ENCODE measurements at regions not wholly inside any gene's neighbourhood (a gene's known extent, or its start where the extent isn't known, plus 50 kb on each side); places are given as distances from the start of the nearest gene placed in this dataset.
"Not testable (repeated sequence)": the region's sequence is repeated elsewhere in the genome, so short reads cannot be mapped to it uniquely, and the experiment has no call there.

- no peak overlapping the region for H3K4me3 ChIP-seq (ENCODE audit: insufficient read depth, low read length)
- H3K36me3 ChIP-seq (ENCODE audit: insufficient read depth, low read length), result no peaks in the 10 kb centered on the region
- H3K27ac ChIP-seq (ENCODE audit: low read depth, low read length), result no peak overlapping the region
- H3K4me2 ChIP-seq (ENCODE audit: insufficient read depth, low read length), result no peak overlapping the region
- H3K79me2 ChIP-seq (ENCODE audit: insufficient read depth, low read length), result no peaks in the 10 kb centered on the region
- no peaks in the 10 kb centered on the region for H4K20me1 ChIP-seq (ENCODE audit: insufficient read depth, low read length)
- no peak for TF ChIP-seq CTCF (IDR thresholded peaks at IDR 0.05; ENCODE audit: extremely low read depth, low read depth, low read length)
- no peaks in the 10 kb centered on the region for H3K4me1 ChIP-seq (ENCODE audit: insufficient read depth, low read length)
- no peaks in the 10 kb centered on the region for H3K27me3 ChIP-seq (ENCODE audit: insufficient read depth, low read length)
- no peak overlapping the region for H2AFZ ChIP-seq (ENCODE audit: low read length)
- no peak for DNase-seq (ENCODE audit: insufficient read length, low spot score, missing footprints)
- H3K9me3 ChIP-seq (ENCODE audit: low read depth, low read length), result no peaks in the 10 kb centered on the region
Observed at GRCh38 chr16:60642956-60643355, 1393.3 kb downstream of the CDH8 start.

- Histone ChIP-seq H2AFZ (ENCODE audit: low read length) (no peak overlapping the region), H3K9me3 (ENCODE audit: low read depth, low read length) (no peaks in the 10 kb centered on the region), H3K36me3 (ENCODE audit: insufficient read depth, low read length) (no peaks in the 10 kb centered on the region), H3K79me2 (ENCODE audit: insufficient read depth, low read length) (no peaks in the 10 kb centered on the region), H3K4me3 (ENCODE audit: insufficient read depth, low read length) (no peak overlapping the region), H4K20me1 (ENCODE audit: insufficient read depth, low read length) (no peaks in the 10 kb centered on the region), H3K4me2 (ENCODE audit: insufficient read depth, low read length) (no peak overlapping the region), H3K27ac (ENCODE audit: low read depth, low read length) (no peak overlapping the region), H3K27me3 (ENCODE audit: insufficient read depth, low read length) (no peaks in the 10 kb centered on the region), H3K4me1 (ENCODE audit: insufficient read depth, low read length) (no peaks in the 10 kb centered on the region)
- no peak for DNase-seq (ENCODE audit: insufficient read length, low spot score, missing footprints)
- no peak for TF ChIP-seq CTCF (IDR thresholded peaks at IDR 0.05; ENCODE audit: extremely low read depth, low read depth, low read length)
Observed at GRCh38 chr16:60641067-60641665, 1395.1 kb downstream of the CDH8 start.

GRCh38 chr16:60640038-60640437, 1396.2 kb downstream of the CDH8 start:
- H3K36me3 ChIP-seq (ENCODE audit: insufficient read depth, low read length), result no peaks in the 10 kb centered on the region

GRCh38 chr16:60636636-60637035, 1399.6 kb downstream of the CDH8 start:
- DNase-seq (ENCODE audit: insufficient read length, low spot score, missing footprints); H3K4me1 ChIP-seq (ENCODE audit: insufficient read depth, low read length): not testable (repeated sequence)

More at GRCh38 chr16:60640038-60640437, 1396.2 kb downstream of the CDH8 start:
- H2AFZ ChIP-seq (ENCODE audit: low read length), result no peak overlapping the region
- H3K9me3 ChIP-seq (ENCODE audit: low read depth, low read length), result no peaks in the 10 kb centered on the region
- H3K4me1 ChIP-seq (ENCODE audit: insufficient read depth, low read length), result no peaks in the 10 kb centered on the region
- no peak overlapping the region for H3K4me3 ChIP-seq (ENCODE audit: insufficient read depth, low read length)
- no peaks in the 10 kb centered on the region for H3K27me3 ChIP-seq (ENCODE audit: insufficient read depth, low read length)
- no peaks in the 10 kb centered on the region for H4K20me1 ChIP-seq (ENCODE audit: insufficient read depth, low read length)
- no peak overlapping the region for H3K4me2 ChIP-seq (ENCODE audit: insufficient read depth, low read length)
- H3K27ac ChIP-seq (ENCODE audit: low read depth, low read length), result no peak overlapping the region
- no peak for DNase-seq (ENCODE audit: insufficient read length, low spot score, missing footprints)
- no peak for TF ChIP-seq CTCF (IDR thresholded peaks at IDR 0.05; ENCODE audit: extremely low read depth, low read depth, low read length)
- H3K79me2 ChIP-seq (ENCODE audit: insufficient read depth, low read length), result no peaks in the 10 kb centered on the region

More at GRCh38 chr16:60636636-60637035, 1399.6 kb downstream of the CDH8 start:
- not testable (repeated sequence) for H3K4me3 ChIP-seq (ENCODE audit: insufficient read depth, low read length); H4K20me1 ChIP-seq (ENCODE audit: insufficient read depth, low read length); H3K36me3 ChIP-seq (ENCODE audit: insufficient read depth, low read length); H2AFZ ChIP-seq (ENCODE audit: low read length); H3K27me3 ChIP-seq (ENCODE audit: insufficient read depth, low read length); H3K27ac ChIP-seq (ENCODE audit: low read depth, low read length); H3K9me3 ChIP-seq (ENCODE audit: low read depth, low read length); H3K4me2 ChIP-seq (ENCODE audit: insufficient read depth, low read length); H3K79me2 ChIP-seq (ENCODE audit: insufficient read depth, low read length)
